ENCODE measurements at regions not wholly inside any gene's neighbourhood (a gene's known extent, or its start where the extent isn't known, plus 50 kb on each side); places are given as distances from the start of the nearest gene placed in this dataset.
A peak's percentile ranks its signal among the peaks of the same experiment; 100 is the strongest.
"Not testable (repeated sequence)": the region's sequence is repeated elsewhere in the genome, so short reads cannot be mapped to it uniquely, and the experiment has no call there.

DNA sequence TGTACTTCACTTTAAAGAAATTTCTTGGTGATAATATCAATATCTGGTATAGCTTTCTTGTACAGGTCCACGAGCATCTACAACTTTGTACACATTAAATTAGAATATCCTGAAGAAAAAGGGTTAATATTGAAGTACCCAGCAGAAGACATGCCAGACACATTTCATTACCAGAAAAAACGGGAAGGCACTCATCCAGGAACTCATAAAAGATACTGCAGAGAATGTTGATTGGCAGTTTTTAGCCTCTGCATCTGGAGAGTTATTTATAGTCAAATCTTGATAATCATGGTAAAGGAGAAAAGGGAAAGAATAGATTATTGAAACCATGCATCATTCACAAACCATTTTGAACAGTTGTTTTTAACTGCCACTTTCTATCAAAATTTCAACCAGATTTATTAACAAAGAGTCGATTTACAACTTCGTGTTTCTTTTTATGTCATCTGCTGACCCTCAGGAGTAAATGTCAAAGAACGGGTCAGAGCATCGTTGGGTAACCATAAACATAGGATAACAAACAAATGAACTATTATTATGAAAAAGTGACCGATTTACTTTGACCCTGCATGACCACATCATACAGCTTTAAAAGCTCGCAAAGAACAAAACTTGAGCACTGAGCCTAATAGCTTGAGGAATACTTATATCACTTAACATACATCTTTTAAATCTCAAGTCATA is 229.2 kb upstream of the SGK1 start:
- DNase-seq, result no peak

- no peak for DNase-seq
Observed at GRCh38 chr6:134544737-134545136, 226.8 kb upstream of the SGK1 start.

DNA sequence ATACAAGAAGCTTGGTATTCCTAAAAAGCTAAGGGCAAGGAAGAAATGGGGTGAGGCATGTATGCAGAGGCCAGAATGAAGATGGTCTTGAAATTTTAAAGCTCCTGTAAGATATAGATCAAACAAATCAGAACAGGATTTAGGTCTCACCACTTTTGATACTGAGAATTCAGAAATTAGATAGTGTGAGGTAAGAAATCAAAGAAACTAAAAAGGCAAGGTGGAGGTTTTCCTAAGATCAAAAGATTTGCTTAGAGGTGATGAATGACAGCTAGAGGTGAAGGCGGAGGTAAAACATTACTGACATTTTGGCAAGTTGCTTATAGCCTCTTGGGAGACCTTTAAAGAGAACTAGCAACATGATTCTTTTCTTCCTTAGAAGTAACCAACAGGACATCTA is 225.2 kb upstream of the SGK1 start:
- no peak for DNase-seq

DNA sequence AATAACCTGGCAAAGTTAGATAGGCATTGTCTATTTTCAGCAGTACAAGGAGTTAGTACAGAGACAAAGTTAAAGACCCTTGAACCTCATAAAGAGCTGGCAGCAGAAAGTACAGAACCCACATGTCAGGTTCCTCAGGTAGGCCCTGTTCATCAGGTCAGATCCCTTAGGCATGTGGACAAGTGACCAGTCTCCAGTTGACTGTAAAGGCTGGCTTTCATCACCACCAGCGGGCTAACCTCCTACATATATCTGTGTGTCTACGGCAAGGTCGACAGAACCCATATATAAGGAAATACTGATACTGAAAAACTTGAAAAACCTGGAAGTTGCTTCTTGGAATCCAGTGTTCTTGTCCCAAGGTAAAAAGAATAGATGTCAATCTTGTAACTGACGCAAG is 223.1 kb upstream of the SGK1 start:
- DNase-seq, result no peak

DNA sequence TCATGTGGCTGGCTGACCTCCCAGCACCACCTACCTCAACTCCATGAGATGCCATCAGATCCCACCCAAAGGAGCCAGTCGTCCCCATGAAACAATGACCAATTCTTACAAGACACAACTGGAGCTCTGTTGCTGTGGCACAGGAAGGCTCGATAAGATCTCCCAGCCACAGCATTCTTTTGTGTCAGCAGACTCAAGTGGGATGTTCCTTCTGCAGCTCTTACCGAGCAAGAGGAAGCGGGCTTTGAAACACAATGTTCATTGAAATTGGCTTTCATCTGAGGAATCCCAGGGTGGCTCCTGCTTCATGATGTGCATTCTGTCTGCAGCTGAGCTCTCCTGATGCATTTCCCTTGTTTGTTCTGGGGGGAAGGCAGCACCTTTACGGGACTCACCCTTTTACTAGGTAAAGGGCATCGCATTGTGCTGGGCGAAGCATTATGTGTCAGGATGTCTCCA is 222.0 kb upstream of the SGK1 start:
- peak; percentile 13 for DNase-seq

GRCh38 chr6:134537765-134538164 is 219.9 kb upstream of the SGK1 start:
- not testable (repeated sequence) for DNase-seq

- DNase-seq, result no peak
Observed at GRCh38 chr6:134537146-134537555, 219.2 kb upstream of the SGK1 start.

DNA sequence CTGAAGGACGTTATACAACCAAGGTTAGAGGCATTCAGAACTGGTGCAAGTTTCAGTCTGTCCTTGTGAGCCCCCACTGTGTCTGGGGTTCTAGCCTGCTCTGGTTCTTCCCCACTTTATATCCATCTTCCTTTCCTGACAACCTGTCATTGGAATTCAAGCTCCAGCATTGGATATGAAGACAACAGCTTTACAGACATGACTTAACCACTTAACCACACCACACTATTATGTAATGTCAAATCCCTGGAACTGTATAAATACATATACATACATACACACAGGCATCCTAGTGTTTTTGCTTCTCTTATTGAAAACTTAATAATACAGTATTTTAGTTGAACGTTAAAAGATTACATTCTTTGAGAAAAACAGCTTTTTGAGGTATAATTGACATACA is 217.9 kb upstream of the SGK1 start:
- no peak for DNase-seq

GRCh38 chr6:134534708-134535149 is 216.8 kb upstream of the SGK1 start:
- DNase-seq, result no peak

- DNase-seq, result no peak
Observed at GRCh38 chr6:134533991-134534390, 216.1 kb upstream of the SGK1 start.

DNA sequence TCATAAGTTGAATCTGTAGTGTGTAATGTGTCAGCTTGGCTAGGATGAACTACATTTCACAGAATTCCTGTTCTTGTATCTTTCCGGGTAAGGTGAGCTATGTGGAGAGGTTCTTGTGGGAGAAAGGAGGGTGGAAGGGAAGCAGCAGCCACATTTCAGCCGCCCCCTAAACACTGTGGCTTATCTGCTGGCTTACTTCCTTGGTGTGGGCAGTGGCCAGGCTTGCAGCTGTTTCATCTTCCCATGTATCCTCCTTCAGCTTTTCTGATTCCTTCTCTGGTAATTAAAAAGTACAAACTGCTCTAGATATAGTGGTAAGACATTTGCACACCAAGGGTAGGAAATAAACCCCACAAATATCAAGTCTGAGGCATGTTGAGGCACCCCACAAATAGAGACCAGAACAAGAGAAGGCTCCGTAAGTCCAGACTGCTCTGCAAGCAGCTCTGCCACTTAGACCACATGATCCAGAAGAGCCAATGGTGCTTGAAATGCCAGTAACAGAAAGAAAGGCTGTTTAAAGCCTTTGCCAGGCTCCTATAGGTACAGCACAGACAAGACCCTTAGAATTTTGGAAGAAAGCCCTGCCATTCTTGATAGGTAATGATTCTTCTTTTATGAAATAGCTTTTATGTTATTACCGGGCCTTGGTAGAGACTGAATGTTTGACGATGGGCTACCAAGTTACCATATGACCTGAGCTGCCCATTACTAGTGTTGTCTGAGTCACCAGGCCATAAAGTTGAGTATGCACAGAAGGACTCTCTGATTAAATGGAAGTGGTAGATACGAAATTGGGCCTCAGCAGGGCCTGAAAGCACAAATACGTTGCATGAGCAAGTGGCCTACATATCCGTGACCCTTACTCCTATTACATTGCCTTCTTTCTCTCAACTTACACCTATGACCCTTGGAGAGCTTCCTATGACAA is 215.0 kb upstream of the SGK1 start:
- no peak for DNase-seq

GRCh38 chr6:134531611-134532010 is 213.7 kb upstream of the SGK1 start:
- no peak for DNase-seq

- no peak for DNase-seq
Observed at GRCh38 chr6:134531188-134531551, 213.3 kb upstream of the SGK1 start.

DNA sequence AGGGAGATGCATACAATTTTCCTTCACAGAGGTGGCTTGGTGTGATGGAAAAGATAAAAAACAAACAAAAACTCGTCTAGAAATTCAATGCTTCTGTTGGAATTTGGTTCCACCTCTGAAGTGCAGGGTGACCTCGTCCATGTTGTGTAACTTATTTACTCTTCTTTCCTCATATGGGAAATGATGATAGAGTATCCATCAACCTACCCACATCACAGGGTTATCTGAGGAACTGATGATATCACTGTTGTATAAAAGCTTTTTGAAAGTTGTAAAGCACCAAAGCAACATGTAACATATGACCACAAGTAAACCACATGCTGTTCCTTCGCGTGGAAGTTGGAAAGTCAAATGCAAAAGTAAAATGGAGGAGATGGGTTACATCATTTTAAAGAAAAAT is 212.0 kb upstream of the SGK1 start:
- DNase-seq, result no peak

DNA sequence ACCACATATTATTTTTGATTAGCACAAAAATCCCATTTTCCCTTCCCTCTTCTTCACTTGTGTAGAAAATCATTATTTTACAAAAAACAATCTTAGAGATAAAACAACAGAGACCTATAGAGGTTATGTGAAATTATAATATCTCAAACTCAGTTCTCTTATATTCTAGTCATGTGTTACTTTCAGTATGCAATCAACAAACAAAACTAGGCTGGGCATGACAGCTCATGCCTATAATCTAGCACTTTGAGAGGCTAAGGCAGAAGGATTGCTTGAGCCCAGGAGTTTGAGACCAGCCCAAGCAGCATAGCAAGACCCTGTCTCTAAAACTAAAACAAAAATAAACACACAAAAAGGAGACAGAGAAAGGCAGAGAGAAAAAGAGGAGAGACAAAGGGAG is 211.4 kb upstream of the SGK1 start:
- DNase-seq, result no peak

DNA sequence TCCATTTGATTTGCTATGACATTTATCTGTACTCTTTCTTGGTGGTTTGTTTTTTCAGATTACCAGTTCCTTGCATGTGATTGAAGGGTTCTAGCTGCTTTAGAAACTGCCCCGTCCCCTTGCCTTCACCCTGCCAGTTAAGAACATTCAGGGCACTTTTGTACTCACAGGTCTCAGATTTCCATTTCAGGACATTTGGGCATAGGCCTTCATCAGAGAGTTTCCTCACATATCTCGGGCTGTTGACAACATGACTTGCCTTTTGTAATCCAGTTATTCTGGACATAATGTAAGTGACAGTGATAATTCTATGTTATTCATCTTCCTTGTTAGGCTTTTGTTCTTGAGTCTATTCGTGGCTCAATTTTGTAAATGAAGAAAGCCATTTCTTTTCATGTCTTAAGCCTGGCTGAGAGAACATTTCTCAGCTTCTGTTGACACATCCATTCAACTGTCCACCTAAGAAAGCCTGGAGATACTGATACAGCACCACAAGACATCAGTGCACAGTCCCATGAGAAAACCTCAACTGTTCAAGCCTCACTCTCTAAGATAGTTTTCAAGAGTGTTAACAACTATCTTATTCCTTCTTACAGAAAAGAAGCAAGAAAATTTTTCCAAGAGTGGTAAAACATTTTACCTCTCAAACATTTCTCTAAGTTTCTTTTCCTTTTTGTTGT is 209.3 kb upstream of the SGK1 start:
- no peak for DNase-seq

- DNase-seq, result no peak
Observed at GRCh38 chr6:134525190-134525868, 207.4 kb upstream of the SGK1 start.

GRCh38 chr6:134523903-134524650 is 206.2 kb upstream of the SGK1 start:
- no peak for DNase-seq

DNA sequence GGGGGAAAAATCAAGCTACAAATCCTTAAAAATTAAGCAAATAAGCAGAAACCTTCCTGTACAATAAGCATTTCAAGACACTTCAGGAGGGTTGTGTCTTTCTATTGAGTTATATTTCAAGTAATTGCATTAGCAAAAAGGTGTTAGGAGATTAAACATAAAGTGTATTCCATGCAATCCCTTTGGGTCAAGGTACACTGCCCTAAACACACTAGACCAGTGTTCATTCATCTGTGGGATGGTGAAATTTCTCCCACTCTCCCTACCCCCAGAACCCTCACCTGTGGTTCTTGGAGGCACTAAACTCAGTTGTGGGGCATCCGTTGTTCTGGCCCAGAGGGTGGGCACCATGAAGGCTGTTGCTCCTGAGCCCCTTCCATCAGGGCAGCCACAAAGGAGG is 205.1 kb upstream of the SGK1 start:
- no peak for DNase-seq

GRCh38 chr6:134521116-134521501 is 203.2 kb upstream of the SGK1 start:
- no peak for DNase-seq

DNA sequence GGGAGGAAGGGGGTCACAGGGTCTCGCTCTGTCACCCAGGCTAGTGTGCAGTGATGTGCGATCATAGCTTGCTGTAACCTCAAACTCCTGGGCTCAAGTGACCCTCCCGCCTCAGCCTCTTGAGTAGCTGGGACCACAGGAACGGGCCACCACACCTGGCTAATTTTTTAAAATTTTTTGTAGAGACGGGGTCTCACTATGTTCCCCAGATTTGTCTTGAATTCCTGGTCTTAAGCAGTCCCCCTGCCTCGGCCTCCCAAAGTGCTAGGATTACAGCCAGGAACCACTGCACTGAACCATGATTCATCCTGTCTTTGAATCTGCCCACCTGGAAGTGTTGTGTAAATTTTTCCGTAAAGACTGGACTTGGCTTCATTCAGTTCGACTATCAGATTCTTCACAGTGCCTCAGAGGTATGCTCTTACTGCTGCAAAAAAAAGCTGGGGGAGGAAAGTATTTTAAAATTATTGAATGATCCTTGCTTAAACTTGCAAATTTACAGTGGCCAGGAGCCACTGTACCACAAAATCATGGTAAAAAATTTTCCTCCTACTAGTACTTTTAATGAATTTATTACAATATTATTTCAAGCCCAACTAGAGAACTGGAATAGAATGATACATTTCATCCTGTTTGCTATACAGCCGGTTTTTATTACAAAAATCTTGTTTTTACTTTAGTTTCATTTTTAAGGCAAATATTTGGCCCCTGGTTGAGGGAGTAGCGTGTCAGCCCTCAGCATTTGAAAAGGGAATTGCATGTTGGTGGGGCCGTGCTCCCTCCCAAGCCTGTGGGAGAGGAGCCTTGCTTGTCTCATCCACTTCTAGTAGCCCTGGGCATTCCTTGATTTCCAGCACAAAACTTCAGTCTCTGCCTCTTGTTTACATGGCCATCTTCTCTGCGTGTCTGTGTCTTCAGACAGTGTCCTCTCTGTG is 202.5 kb upstream of the SGK1 start:
- DNase-seq, result no peak
